NCI-H1092 treated with DMSO at 0.1 percent for 48 hours (cell line): ENCODE measurements at regions not wholly inside any gene's neighbourhood (a gene's known extent, or its start where the extent isn't known, plus 50 kb on each side); places are given as distances from the start of the nearest gene placed in this dataset.
"Not testable (repeated sequence)": the region's sequence is repeated elsewhere in the genome, so short reads cannot be mapped to it uniquely, and the experiment has no call there.

Experiments used
- DNase-seq: peaks from one replicate; lab custom pipeline; 2025; lab: John Stamatoyannopoulos, UW

- DNase-seq: no peak
Observed at GRCh38 chr20:53872561-53873229, 197.7 kb downstream of the BCAS1 start.

- DNase-seq: no peak
Observed at GRCh38 chr20:53872081-53872541, 198.3 kb downstream of the BCAS1 start.

- DNase-seq: no peak
Observed at GRCh38 chr20:53871541-53871940, 198.9 kb downstream of the BCAS1 start.

- no peak for DNase-seq
Observed at GRCh38 chr20:53870426-53871315, 199.7 kb downstream of the BCAS1 start.

- peak; percentile 22 for DNase-seq
Observed at GRCh38 chr20:53869466-53870258, 200.7 kb downstream of the BCAS1 start.

GRCh38 chr20:53867741-53868351, 202.5 kb downstream of the BCAS1 start:
- DNase-seq: no peak

GRCh38 chr20:53866794-53867740, 203.3 kb downstream of the BCAS1 start:
- DNase-seq: no peak

GRCh38 chr20:53865901-53866793, 204.2 kb downstream of the BCAS1 start:
- DNase-seq: peak; percentile 9

GRCh38 chr20:53864765-53865683, 205.4 kb downstream of the BCAS1 start:
- not testable (repeated sequence) for DNase-seq

GRCh38 chr20:53863923-53864641, 206.3 kb downstream of the BCAS1 start:
- DNase-seq: not testable (repeated sequence)

- DNase-seq: not testable (repeated sequence)
Observed at GRCh38 chr20:53863535-53863922, 206.9 kb downstream of the BCAS1 start.

GRCh38 chr20:53863039-53863438, 207.4 kb downstream of the BCAS1 start:
- not testable (repeated sequence) for DNase-seq

- not testable (repeated sequence) for DNase-seq
Observed at GRCh38 chr20:53862490-53862889, 207.9 kb downstream of the BCAS1 start.

- not testable (repeated sequence) for DNase-seq
Observed at GRCh38 chr20:53862136-53862397, 208.3 kb downstream of the BCAS1 start.

- no peak for DNase-seq
Observed at GRCh38 chr20:53859684-53860083, 210.7 kb downstream of the BCAS1 start.

- DNase-seq: not testable (repeated sequence)
Observed at GRCh38 chr20:53859009-53859408, 211.4 kb downstream of the BCAS1 start.

- not testable (repeated sequence) for DNase-seq
Observed at GRCh38 chr20:53858516-53858915, 211.9 kb downstream of the BCAS1 start.

GRCh38 chr20:53857723-53858236, 212.6 kb downstream of the BCAS1 start:
- DNase-seq: no peak
